Erythroblast (primary cell): ENCODE measurements at regions not wholly inside any gene's neighbourhood (a gene's known extent, or its start where the extent isn't known, plus 50 kb on each side); places are given as distances from the start of the nearest gene placed in this dataset.

Experiments used
- GATA1 ChIP-seq: IDR thresholded peaks from 2 replicates; pipeline ENCODE4 v1.6.1; 2011; ENCODE audit warnings: low read depth, mild to moderate bottlenecking, control low read depth, low read length, moderate library complexity
- POLR2A ChIP-seq: IDR thresholded peaks from 2 replicates; pipeline ENCODE4 v1.6.1; 2011; ENCODE audit warnings: mild to moderate bottlenecking, low read length

- TF ChIP-seq POLR2A (no peak), GATA1 (no peak)
Measured at GRCh38 chr9:119483153-119483552, 113.9 kb upstream of the BRINP1 start.
